ENCODE measurements at regions not wholly inside any gene's neighbourhood (a gene's known extent, or its start where the extent isn't known, plus 50 kb on each side); places are given as distances from the start of the nearest gene placed in this dataset.

GRCh38 chr12:111055181-111055880 is 135.0 kb upstream of the MYL2 start:
- TF ChIP-seq CTCF (IDR thresholded peaks at IDR 0.05) (no peak), POLR2A (IDR thresholded peaks at IDR 0.05) (no peak)

All from heart left ventricle (tissue), 13 donors.